ENCODE measurements at regions not wholly inside any gene's neighbourhood (a gene's known extent, or its start where the extent isn't known, plus 50 kb on each side); places are given as distances from the start of the nearest gene placed in this dataset.

- H3K9ac ChIP-seq (ENCODE audit: low read length) = no peak overlapping the region
- H3K4me2 ChIP-seq (ENCODE audit: low read depth, low read length, poor library complexity, severe bottlenecking) = no peak overlapping the region
- H3K79me2 ChIP-seq (ENCODE audit: insufficient read depth, low read length) = no peaks in the 10 kb centered on the region
- no peak overlapping the region for H2AFZ ChIP-seq (ENCODE audit: low read depth, low read length, severe bottlenecking)
- H3K4me3 ChIP-seq (ENCODE audit: insufficient read depth, low read length, poor library complexity, severe bottlenecking) = no peak overlapping the region
- TF ChIP-seq EZH2phosphoT487 (conservative IDR thresholded peaks at IDR 0.05; ENCODE audit: low read length) = no peak
- no peak for TF ChIP-seq CTCF (IDR thresholded peaks at IDR 0.05; ENCODE audit: insufficient read depth, low read length, poor library complexity, severe bottlenecking)
- no peaks in the 10 kb centered on the region for H3K36me3 ChIP-seq (ENCODE audit: low read length)
- no peaks in the 10 kb centered on the region for H4K20me1 ChIP-seq (ENCODE audit: low read depth, low read length)
- no peaks in the 10 kb centered on the region for H3K27me3 ChIP-seq (ENCODE audit: low read length)
- H3K9me2 ChIP-seq (replicated peaks; ENCODE audit: insufficient read depth, low read length) = no peaks in the 10 kb centered on the region
- H3K9me3 ChIP-seq (ENCODE audit: insufficient read depth, low read length) = no peaks in the 10 kb centered on the region
- no peak overlapping the region for H3K27ac ChIP-seq (ENCODE audit: low read depth, low read length)
- no peaks in the 10 kb centered on the region for H3F3A ChIP-seq (ENCODE audit: insufficient read depth)
Measured at GRCh38 chr5:165185716-165186115, 1680.3 kb downstream of the MAT2B start.

- Histone ChIP-seq H3K27ac (ENCODE audit: low read depth, low read length) (no peak overlapping the region), H3K9me2 (replicated peaks; ENCODE audit: insufficient read depth, low read length) (no peaks in the 10 kb centered on the region), H3K27me3 (ENCODE audit: low read length) (no peaks in the 10 kb centered on the region), H3K9me3 (ENCODE audit: insufficient read depth, low read length) (no peaks in the 10 kb centered on the region), H3K36me3 (ENCODE audit: low read length) (no peaks in the 10 kb centered on the region), H3K4me2 (ENCODE audit: low read depth, low read length, poor library complexity, severe bottlenecking) (no peak overlapping the region), H4K20me1 (ENCODE audit: low read depth, low read length) (no peaks in the 10 kb centered on the region), H3K79me2 (ENCODE audit: insufficient read depth, low read length) (no peaks in the 10 kb centered on the region), H3K4me3 (ENCODE audit: insufficient read depth, low read length, poor library complexity, severe bottlenecking) (no peak overlapping the region), H3F3A (ENCODE audit: insufficient read depth) (no peaks in the 10 kb centered on the region), H3K9ac (ENCODE audit: low read length) (no peak overlapping the region), H2AFZ (ENCODE audit: low read depth, low read length, severe bottlenecking) (no peak overlapping the region)
- no peak for TF ChIP-seq EZH2phosphoT487 (conservative IDR thresholded peaks at IDR 0.05; ENCODE audit: low read length)
- no peak for TF ChIP-seq CTCF (IDR thresholded peaks at IDR 0.05; ENCODE audit: insufficient read depth, low read length, poor library complexity, severe bottlenecking)
Measured at GRCh38 chr5:165187815-165188214, 1682.4 kb downstream of the MAT2B start.

- Histone ChIP-seq H3K9me2 (replicated peaks; ENCODE audit: insufficient read depth, low read length) (no peaks in the 10 kb centered on the region), H3K4me3 (ENCODE audit: insufficient read depth, low read length, poor library complexity, severe bottlenecking) (no peak overlapping the region), H3K4me2 (ENCODE audit: low read depth, low read length, poor library complexity, severe bottlenecking) (no peak overlapping the region), H3K36me3 (ENCODE audit: low read length) (no peaks in the 10 kb centered on the region), H3K27me3 (ENCODE audit: low read length) (no peaks in the 10 kb centered on the region), H3K9ac (ENCODE audit: low read length) (no peak overlapping the region), H3K27ac (ENCODE audit: low read depth, low read length) (no peak overlapping the region), H2AFZ (ENCODE audit: low read depth, low read length, severe bottlenecking) (no peak overlapping the region), H3K79me2 (ENCODE audit: insufficient read depth, low read length) (no peaks in the 10 kb centered on the region), H3F3A (ENCODE audit: insufficient read depth) (no peaks in the 10 kb centered on the region), H3K9me3 (ENCODE audit: insufficient read depth, low read length) (no peaks in the 10 kb centered on the region), H4K20me1 (ENCODE audit: low read depth, low read length) (no peaks in the 10 kb centered on the region)
- no peak for TF ChIP-seq EZH2phosphoT487 (conservative IDR thresholded peaks at IDR 0.05; ENCODE audit: low read length)
- no peak for TF ChIP-seq CTCF (IDR thresholded peaks at IDR 0.05; ENCODE audit: insufficient read depth, low read length, poor library complexity, severe bottlenecking)
Measured at GRCh38 chr5:165188556-165189175, 1683.2 kb downstream of the MAT2B start.

All from SU-DHL-6 (cell line).